ENCODE measurements at regions not wholly inside any gene's neighbourhood (a gene's known extent, or its start where the extent isn't known, plus 50 kb on each side); places are given as distances from the start of the nearest gene placed in this dataset.

DNA sequence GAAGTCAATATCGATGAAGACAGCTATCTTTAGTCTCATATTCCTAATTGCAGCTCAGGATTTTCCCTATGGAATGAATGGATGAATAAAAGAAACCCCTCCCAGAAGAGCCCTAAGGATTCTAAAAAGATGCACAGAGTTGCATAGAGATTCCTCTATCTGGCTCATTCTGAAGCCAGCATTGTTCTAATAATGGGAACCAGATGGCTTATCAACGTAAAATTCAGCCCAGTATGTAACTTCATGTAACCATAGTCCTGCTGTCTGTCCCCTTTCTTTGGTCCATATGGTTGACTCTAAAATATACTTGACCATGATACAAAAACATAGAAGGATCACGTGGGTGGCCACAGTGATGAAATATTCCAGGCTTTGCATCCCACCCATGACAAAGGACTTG is 508.6 kb downstream of the RASEF start:
- ATAC-seq (no peak), DNase-seq (ENCODE audit: low read depth, low spot score) (no peak)
- no peaks in the 10 kb centered on the region for H3K27me3 ChIP-seq (ENCODE audit: insufficient read depth, low read length)
- H2AFZ ChIP-seq (ENCODE audit: low read depth, low read length, poor library complexity, severe bottlenecking), result no peak overlapping the region
- no peaks in the 10 kb centered on the region for H3K79me2 ChIP-seq (ENCODE audit: insufficient read depth, low read length)
- no TSS peak for BruUV-seq (replicated peaks)
- no peaks in the 10 kb centered on the region for H3K36me3 ChIP-seq (ENCODE audit: control insufficient read depth in 1 of 2, insufficient read depth in 2 of 2, low read length in 2 of 2)
- ChIA-PET POLR2A (no interaction called here), RAD21 (ENCODE audit: low non-redundant PET in 1 of 2, low total read pairs in 2 of 2, uncharacterized antibody in 2 of 2, unreplicated experiment in 2 of 2) (no interaction called here), CTCF (interaction anchor here (0.6 kb wide), 1 partner anchor 407 kb away, joined by 3 read pairs; no protein-coding TSS in a partner anchor)
- no peak overlapping the region for H3K4me2 ChIP-seq (ENCODE audit: low read length)
- intact Hi-C loops (cut with micrococcal nuclease), result no loop called here
- TF ChIP-seq ZNF274 (IDR thresholded peaks at IDR 0.05; ENCODE audit: low read depth, low read length) (no peak), SP1 (IDR thresholded peaks at IDR 0.05; ENCODE audit: low read depth) (no peak)
- H3K9ac ChIP-seq (ENCODE audit: low read length), result no peak overlapping the region
- H3K27ac ChIP-seq (ENCODE audit: low read depth, low read length), result no peak overlapping the region
- no peaks in the 10 kb centered on the region; the same call in 1 of the 2 replicates for H4K20me1 ChIP-seq (ENCODE audit: insufficient read depth)
- peaks cover 0 to 8% of the 10 kb centered on the region in 2 experiments; a peak in 1 of 4 replicates for H3K9me3 ChIP-seq (ENCODE audit: control insufficient read depth in 1 of 2, insufficient read depth in 1 of 2, low read depth in 1 of 2, low read length in 2 of 2)
- no peaks in the 10 kb centered on the region for H3K4me1 ChIP-seq (ENCODE audit: control insufficient read depth in 1 of 2, insufficient read depth in 2 of 2, low read length in 2 of 2)
- no peak overlapping the region for H3K4me3 ChIP-seq (replicated peaks in 1 of 2; ENCODE audit: low read depth in 1 of 2, low read length in 2 of 2)
- no peaks in the 10 kb centered on the region for H3K9me2 ChIP-seq (ENCODE audit: insufficient read depth)

DNA sequence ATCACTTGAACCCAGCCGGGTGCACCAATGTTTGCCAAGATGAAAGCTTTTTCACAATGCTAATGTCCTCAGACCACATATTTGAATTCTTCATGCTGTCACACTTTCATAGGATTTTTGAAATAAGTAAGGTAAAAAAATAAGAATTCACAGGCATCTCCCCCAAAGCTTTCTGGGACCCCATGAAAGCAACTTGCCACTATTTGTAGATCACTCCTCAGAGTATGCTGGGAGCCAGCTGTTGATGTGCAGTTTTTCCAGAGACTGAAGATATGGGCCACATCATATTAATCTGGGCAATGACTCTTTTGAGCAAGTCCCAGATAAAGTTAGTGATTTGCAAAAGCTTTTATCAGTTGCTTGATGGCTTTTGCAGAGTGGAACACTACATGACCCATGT is 507.9 kb downstream of the RASEF start:
- DNase-seq (ENCODE audit: low read depth, low spot score) (no peak), ATAC-seq (no peak)
- Histone ChIP-seq H2AFZ (ENCODE audit: low read depth, low read length, poor library complexity, severe bottlenecking) (no peak overlapping the region), H3K36me3 (ENCODE audit: control insufficient read depth in 1 of 2, insufficient read depth in 2 of 2, low read length in 2 of 2) (no peaks in the 10 kb centered on the region), H3K27ac (ENCODE audit: low read depth, low read length) (no peak overlapping the region), H4K20me1 (ENCODE audit: insufficient read depth) (no peaks in the 10 kb centered on the region; the same call in 1 of the 2 replicates), H3K4me2 (ENCODE audit: low read length) (no peak overlapping the region), H3K9ac (ENCODE audit: low read length) (no peak overlapping the region), H3K9me3 (ENCODE audit: control insufficient read depth in 1 of 2, insufficient read depth in 1 of 2, low read depth in 1 of 2, low read length in 2 of 2) (peaks cover 0 to 8% of the 10 kb centered on the region in 2 experiments; a peak in 1 of 4 replicates), H3K79me2 (ENCODE audit: insufficient read depth, low read length) (no peaks in the 10 kb centered on the region), H3K4me1 (ENCODE audit: control insufficient read depth in 1 of 2, insufficient read depth in 2 of 2, low read length in 2 of 2) (no peaks in the 10 kb centered on the region), H3K9me2 (ENCODE audit: insufficient read depth) (no peaks in the 10 kb centered on the region), H3K4me3 (replicated peaks in 1 of 2; ENCODE audit: low read depth in 1 of 2, low read length in 2 of 2) (no peak overlapping the region), H3K27me3 (ENCODE audit: insufficient read depth, low read length) (no peaks in the 10 kb centered on the region)
- BruUV-seq (replicated peaks), result no TSS peak
- POLR2A ChIA-PET, result no interaction called here
- intact Hi-C loops (cut with micrococcal nuclease), result no loop called here
- CTCF ChIA-PET, result no interaction called here
- TF ChIP-seq RAD21 (IDR thresholded peaks at IDR 0.05; ENCODE audit: low read depth) (no peak), EGR1 (IDR thresholded peaks at IDR 0.05; ENCODE audit: low read depth) (no peak), EZH2phosphoT487 (IDR thresholded peaks at IDR 0.05; ENCODE audit: borderline replicate concordance) (no peak), ELF1 (IDR thresholded peaks at IDR 0.05; ENCODE audit: borderline replicate concordance, low read depth) (no peak), SP1 (IDR thresholded peaks at IDR 0.05; ENCODE audit: low read depth) (no peak), POLR2AphosphoS5 (IDR thresholded peaks at IDR 0.05; ENCODE audit: low read depth, low read length) (no peak), YY1 (IDR thresholded peaks at IDR 0.05; ENCODE audit: extremely low read depth, insufficient replicate concordance, low read depth, low read length) (no peak)
- TF ChIP-seq, protein P1, sequence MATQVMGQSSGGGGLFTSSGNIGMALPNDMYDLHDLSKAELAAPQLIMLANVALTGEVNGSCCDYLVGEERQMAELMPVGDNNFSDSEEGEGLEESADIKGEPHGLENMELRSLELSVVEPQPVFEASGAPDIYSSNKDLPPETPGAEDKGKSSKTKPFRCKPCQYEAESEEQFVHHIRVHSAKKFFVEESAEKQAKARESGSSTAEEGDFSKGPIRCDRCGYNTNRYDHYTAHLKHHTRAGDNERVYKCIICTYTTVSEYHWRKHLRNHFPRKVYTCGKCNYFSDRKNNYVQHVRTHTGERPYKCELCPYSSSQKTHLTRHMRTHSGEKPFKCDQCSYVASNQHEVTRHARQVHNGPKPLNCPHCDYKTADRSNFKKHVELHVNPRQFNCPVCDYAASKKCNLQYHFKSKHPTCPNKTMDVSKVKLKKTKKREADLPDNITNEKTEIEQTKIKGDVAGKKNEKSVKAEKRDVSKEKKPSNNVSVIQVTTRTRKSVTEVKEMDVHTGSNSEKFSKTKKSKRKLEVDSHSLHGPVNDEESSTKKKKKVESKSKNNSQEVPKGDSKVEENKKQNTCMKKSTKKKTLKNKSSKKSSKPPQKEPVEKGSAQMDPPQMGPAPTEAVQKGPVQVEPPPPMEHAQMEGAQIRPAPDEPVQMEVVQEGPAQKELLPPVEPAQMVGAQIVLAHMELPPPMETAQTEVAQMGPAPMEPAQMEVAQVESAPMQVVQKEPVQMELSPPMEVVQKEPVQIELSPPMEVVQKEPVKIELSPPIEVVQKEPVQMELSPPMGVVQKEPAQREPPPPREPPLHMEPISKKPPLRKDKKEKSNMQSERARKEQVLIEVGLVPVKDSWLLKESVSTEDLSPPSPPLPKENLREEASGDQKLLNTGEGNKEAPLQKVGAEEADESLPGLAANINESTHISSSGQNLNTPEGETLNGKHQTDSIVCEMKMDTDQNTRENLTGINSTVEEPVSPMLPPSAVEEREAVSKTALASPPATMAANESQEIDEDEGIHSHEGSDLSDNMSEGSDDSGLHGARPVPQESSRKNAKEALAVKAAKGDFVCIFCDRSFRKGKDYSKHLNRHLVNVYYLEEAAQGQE (IDR thresholded peaks at IDR 0.05; ENCODE audit: low read depth), result no peak
- TF ChIP-seq, protein P2, sequence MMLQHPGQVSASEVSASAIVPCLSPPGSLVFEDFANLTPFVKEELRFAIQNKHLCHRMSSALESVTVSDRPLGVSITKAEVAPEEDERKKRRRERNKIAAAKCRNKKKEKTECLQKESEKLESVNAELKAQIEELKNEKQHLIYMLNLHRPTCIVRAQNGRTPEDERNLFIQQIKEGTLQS (IDR thresholded peaks at IDR 0.05), result no peak
- RAD21 ChIA-PET (ENCODE audit: low non-redundant PET in 1 of 2, low total read pairs in 2 of 2, uncharacterized antibody in 2 of 2, unreplicated experiment in 2 of 2), result no interaction called here
